GM21423 (cell line): ENCODE measurements at regions not wholly inside any gene's neighbourhood (a gene's known extent, or its start where the extent isn't known, plus 50 kb on each side); places are given as distances from the start of the nearest gene placed in this dataset.
"Not testable (repeated sequence)": the region's sequence is repeated elsewhere in the genome, so short reads cannot be mapped to it uniquely, and the experiment has no call there.

Experiments used
- ATAC-seq: cut with Tn5 transposase; IDR thresholded peaks from one replicate; pipeline ENCODE4 v1.9.1; 2021; ENCODE audit warnings: mild to moderate bottlenecking, moderate library complexity; ENCODE audit not compliant: unreplicated experiment

- ATAC-seq = no peak
Observed at GRCh38 chr2:219829667-219830352, 202.4 kb downstream of the SLC4A3 start.

- ATAC-seq = no peak
Observed at GRCh38 chr2:219830353-219830738, 202.9 kb downstream of the SLC4A3 start.

- no peak for ATAC-seq
Observed at GRCh38 chr2:219831957-219832356, 204.5 kb downstream of the SLC4A3 start.

GRCh38 chr2:219832904-219833303 lies 205.5 kb downstream of the SLC4A3 start:
- ATAC-seq = no peak

GRCh38 chr2:219835493-219835892 lies 208.1 kb downstream of the SLC4A3 start:
- no peak for ATAC-seq

- no peak for ATAC-seq
Observed at GRCh38 chr2:219836647-219837177, 209.3 kb downstream of the SLC4A3 start.

GRCh38 chr2:219844401-219845091 lies 217.1 kb downstream of the SLC4A3 start:
- ATAC-seq = peak; percentile 89

GRCh38 chr2:219848882-219849281 lies 221.5 kb downstream of the SLC4A3 start:
- no peak for ATAC-seq

- no peak for ATAC-seq
Observed at GRCh38 chr2:219851169-219851568, 223.7 kb downstream of the SLC4A3 start.

GRCh38 chr2:219851801-219852481 lies 224.5 kb downstream of the SLC4A3 start:
- no peak for ATAC-seq

- ATAC-seq = no peak
Observed at GRCh38 chr2:219852626-219853025, 225.2 kb downstream of the SLC4A3 start.

- ATAC-seq = no peak
Observed at GRCh38 chr2:219856602-219857001, 229.2 kb downstream of the SLC4A3 start.

- ATAC-seq = no peak
Observed at GRCh38 chr2:219857751-219858150, 230.3 kb downstream of the SLC4A3 start.

GRCh38 chr2:219861307-219861706 lies 233.9 kb downstream of the SLC4A3 start:
- ATAC-seq = no peak

GRCh38 chr2:219864154-219864553 lies 236.7 kb downstream of the SLC4A3 start:
- no peak for ATAC-seq

- no peak for ATAC-seq
Observed at GRCh38 chr2:219868635-219869034, 241.2 kb downstream of the SLC4A3 start.

- no peak for ATAC-seq
Observed at GRCh38 chr2:219870041-219870440, 242.6 kb downstream of the SLC4A3 start.

GRCh38 chr2:219871351-219871750 lies 243.9 kb downstream of the SLC4A3 start:
- ATAC-seq = no peak

GRCh38 chr2:219875036-219875435 lies 247.6 kb downstream of the SLC4A3 start:
- no peak for ATAC-seq

GRCh38 chr2:219875986-219876385 lies 248.6 kb downstream of the SLC4A3 start:
- ATAC-seq = not testable (repeated sequence)

- ATAC-seq = no peak
Observed at GRCh38 chr2:219876931-219877330, 249.5 kb downstream of the SLC4A3 start.

GRCh38 chr2:219877728-219878127 lies 250.3 kb downstream of the SLC4A3 start:
- ATAC-seq = no peak
